NB4 (cell line): ENCODE measurements at regions not wholly inside any gene's neighbourhood (a gene's known extent, or its start where the extent isn't known, plus 50 kb on each side); places are given as distances from the start of the nearest gene placed in this dataset.

Experiments
- MAX ChIP-seq: IDR thresholded peaks from 2 replicates; pipeline ENCODE4 v1.6.1; 2011; ENCODE audit warnings: low read depth, low read length
- MYC ChIP-seq: IDR thresholded peaks from 2 replicates; pipeline ENCODE4 v1.6.1; 2011; ENCODE audit warnings: low read depth, low read length
- POLR2A ChIP-seq: IDR thresholded peaks from 2 replicates; pipeline ENCODE4 v1.6.1; 2011; ENCODE audit warnings: mild to moderate bottlenecking; ENCODE audit not compliant: insufficient read length; ENCODE audit errors: extremely low read depth
- TF ChIP-seq, protein P1 (sequence below): IDR thresholded peaks from one replicate; pipeline ENCODE4 v1.5.1; 2012; ENCODE audit warnings: low read depth, low read length

DNA sequence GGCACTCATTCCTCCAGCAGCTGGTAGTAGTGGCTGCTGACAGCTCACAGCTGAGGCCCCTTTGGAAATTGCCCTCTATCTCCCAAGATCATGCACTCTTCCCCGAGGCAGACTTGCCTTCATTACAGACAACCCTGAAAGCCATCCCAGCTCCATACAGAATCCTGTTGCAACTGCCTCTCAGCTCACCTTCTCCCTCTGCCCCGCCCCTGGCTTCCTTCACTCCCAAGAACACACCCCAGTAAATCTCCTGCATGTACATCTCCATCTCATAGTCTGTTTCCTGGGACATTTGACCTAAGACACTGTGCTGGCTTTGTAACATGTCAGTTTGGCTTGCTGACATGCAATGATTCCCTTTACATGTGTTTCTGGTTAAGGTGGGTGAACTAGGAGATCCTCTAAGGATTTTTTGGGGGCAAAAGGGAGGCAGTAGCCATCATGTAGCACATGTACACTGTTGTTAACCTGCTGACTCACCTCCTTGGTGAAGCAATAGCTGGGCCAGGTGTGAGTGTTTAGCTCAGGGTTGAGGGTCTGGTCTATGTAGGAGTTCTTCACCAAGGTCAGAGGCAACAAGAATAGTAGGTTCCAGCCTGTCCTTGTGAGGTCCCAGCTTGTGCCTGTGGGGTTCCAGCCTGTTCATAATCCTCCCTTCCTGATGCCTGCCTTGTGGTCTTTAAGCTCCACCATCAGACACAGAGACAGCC, 179.6 kb downstream of the CSNK2A3 start:
- TF ChIP-seq, protein P1, sequence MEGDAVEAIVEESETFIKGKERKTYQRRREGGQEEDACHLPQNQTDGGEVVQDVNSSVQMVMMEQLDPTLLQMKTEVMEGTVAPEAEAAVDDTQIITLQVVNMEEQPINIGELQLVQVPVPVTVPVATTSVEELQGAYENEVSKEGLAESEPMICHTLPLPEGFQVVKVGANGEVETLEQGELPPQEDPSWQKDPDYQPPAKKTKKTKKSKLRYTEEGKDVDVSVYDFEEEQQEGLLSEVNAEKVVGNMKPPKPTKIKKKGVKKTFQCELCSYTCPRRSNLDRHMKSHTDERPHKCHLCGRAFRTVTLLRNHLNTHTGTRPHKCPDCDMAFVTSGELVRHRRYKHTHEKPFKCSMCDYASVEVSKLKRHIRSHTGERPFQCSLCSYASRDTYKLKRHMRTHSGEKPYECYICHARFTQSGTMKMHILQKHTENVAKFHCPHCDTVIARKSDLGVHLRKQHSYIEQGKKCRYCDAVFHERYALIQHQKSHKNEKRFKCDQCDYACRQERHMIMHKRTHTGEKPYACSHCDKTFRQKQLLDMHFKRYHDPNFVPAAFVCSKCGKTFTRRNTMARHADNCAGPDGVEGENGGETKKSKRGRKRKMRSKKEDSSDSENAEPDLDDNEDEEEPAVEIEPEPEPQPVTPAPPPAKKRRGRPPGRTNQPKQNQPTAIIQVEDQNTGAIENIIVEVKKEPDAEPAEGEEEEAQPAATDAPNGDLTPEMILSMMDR, result no peak
- TF ChIP-seq POLR2A, result no peak
- TF ChIP-seq MYC, result no peak
- no peak for TF ChIP-seq MAX
